Ectodermal cell (in vitro differentiated cells): ENCODE measurements at regions not wholly inside any gene's neighbourhood (a gene's known extent, or its start where the extent isn't known, plus 50 kb on each side); places are given as distances from the start of the nearest gene placed in this dataset.

Source experiments
- H3K27ac ChIP-seq: 2 replicates; pipeline ENCODE4 v1.7.0; 2013; ENCODE audit warnings: mild to moderate bottlenecking, low read depth, low read length; ENCODE audit not compliant: insufficient read depth, poor library complexity, severe bottlenecking
- H3K27me3 ChIP-seq: 2 replicates; pipeline ENCODE4 v1.7.0; 2013; ENCODE audit warnings: mild to moderate bottlenecking, low read length; ENCODE audit not compliant: insufficient read depth, control insufficient read depth, poor library complexity, severe bottlenecking
- H3K36me3 ChIP-seq: one replicate; pipeline ENCODE4 v1.7.0; 2013; ENCODE audit warnings: low read length; ENCODE audit not compliant: control insufficient read depth, insufficient read depth
- H3K4me1 ChIP-seq: one replicate; pipeline ENCODE4 v1.7.0; 2013; ENCODE audit warnings: low read length; ENCODE audit not compliant: control insufficient read depth, insufficient read depth
- H3K4me3 ChIP-seq: 2 replicates; pipeline ENCODE4 v1.7.0; 2013; ENCODE audit warnings: low read depth, low read length, control low read depth; ENCODE audit not compliant: insufficient read depth
- H3K9me3 ChIP-seq: 2 replicates; pipeline ENCODE4 v1.7.0; 2013; ENCODE audit warnings: mild to moderate bottlenecking, low read length, moderate library complexity; ENCODE audit not compliant: control insufficient read depth
- WGBS, 2 experiments: methylation state at CpG; one replicate each; pipeline ENCODE4 v1.1.7; 2013; ENCODE audit warnings: missing lambda C conversion rate in 2 of 2; 5-methylcytosine and 5-hydroxymethylcytosine counted together

GRCh38 chr1:38300616-38301015, 254.0 kb upstream of the POU3F1 start:
- WGBS, 2 experiments, result 70 to 91% methylated on average over 1 to 3 of the region's 3 CpGs
- Histone ChIP-seq H3K27me3 (no peaks in the 10 kb centered on the region), H3K4me3 (no peak overlapping the region), H3K36me3 (no peaks in the 10 kb centered on the region), H3K9me3 (no peaks in the 10 kb centered on the region), H3K27ac (no peak overlapping the region), H3K4me1 (no peaks in the 10 kb centered on the region)

DNA sequence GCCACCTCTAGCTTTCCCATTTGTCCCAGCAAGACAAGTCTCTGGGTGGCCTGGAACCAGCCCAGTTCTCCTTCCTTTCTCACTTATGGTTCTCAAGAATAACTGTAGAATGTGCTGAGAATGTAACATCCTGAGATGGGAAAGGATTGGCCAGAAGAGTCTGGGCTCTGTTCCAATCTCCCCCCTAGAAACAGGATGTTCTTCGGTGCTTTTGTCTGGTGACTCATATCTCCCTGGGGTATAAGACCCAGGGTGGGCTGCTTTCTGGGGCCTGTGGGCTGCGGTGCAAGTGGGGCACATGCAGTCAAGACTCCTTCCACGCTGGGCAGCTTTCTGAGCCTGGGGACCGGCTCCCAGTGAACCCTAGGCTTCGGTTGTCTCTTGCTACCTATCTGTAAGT, 251.2 kb upstream of the POU3F1 start:
- Histone ChIP-seq H3K9me3 (peaks cover 2% of the 10 kb centered on the region), H3K36me3 (no peaks in the 10 kb centered on the region), H3K27me3 (no peaks in the 10 kb centered on the region), H3K4me3 (no peak overlapping the region), H3K4me1 (peaks cover 3% of the 10 kb centered on the region), H3K27ac (no peak overlapping the region)
- WGBS, 2 experiments, result 92 to 94% methylated on average over 5 of the region's 5 CpGs

- 92 to 98% methylated on average over 5 of the region's 5 CpGs for WGBS, 2 experiments
Observed at GRCh38 chr1:38297246-38297645, 250.7 kb upstream of the POU3F1 start.

GRCh38 chr1:38296047-38296446, 249.5 kb upstream of the POU3F1 start:
- H3K36me3 ChIP-seq, result no peaks in the 10 kb centered on the region
- H3K27me3 ChIP-seq, result peaks cover 5% of the 10 kb centered on the region
- H3K27ac ChIP-seq, result no peak overlapping the region
- H3K4me1 ChIP-seq, result peaks cover 17% of the 10 kb centered on the region
- no peak overlapping the region for H3K4me3 ChIP-seq
- WGBS, 2 experiments, result 91 to 96% methylated on average over 10 of the region's 10 CpGs
- peaks cover 2% of the 10 kb centered on the region for H3K9me3 ChIP-seq

More at GRCh38 chr1:38297246-38297645, 250.7 kb upstream of the POU3F1 start:
- no peaks in the 10 kb centered on the region for H3K36me3 ChIP-seq
- peaks cover 2% of the 10 kb centered on the region for H3K9me3 ChIP-seq
- no peak overlapping the region for H3K27ac ChIP-seq
- peaks cover 9% of the 10 kb centered on the region for H3K4me1 ChIP-seq
- no peaks in the 10 kb centered on the region for H3K27me3 ChIP-seq
- no peak overlapping the region for H3K4me3 ChIP-seq

DNA sequence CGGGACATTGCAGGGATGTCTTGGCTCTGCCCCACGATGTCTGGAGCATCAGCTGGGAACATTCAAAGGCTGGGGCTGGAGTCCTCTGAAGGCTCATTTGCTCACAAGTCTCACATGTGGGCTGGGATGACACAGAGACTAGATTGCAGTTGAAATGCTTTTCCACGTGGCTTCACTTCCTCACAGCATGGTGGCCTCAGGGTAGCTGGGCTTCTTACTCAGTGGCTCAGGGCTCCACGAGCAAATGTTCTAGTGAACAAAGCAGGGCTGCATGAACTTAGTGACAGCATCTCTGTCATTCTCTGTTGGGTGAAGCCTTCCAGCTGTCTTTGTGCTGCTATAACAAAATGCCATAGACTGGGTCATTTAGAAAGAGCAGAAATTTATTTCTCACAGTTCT, 247.0 kb upstream of the POU3F1 start:
- Histone ChIP-seq H3K4me3 (no peak overlapping the region), H3K9me3 (peaks cover 2% of the 10 kb centered on the region), H3K4me1 (peaks cover 17% of the 10 kb centered on the region), H3K27ac (no peak overlapping the region), H3K27me3 (peaks cover 5% of the 10 kb centered on the region), H3K36me3 (no peaks in the 10 kb centered on the region)
- WGBS, 2 experiments, result 87 to 89% methylated on average over 4 of the region's 4 CpGs

DNA sequence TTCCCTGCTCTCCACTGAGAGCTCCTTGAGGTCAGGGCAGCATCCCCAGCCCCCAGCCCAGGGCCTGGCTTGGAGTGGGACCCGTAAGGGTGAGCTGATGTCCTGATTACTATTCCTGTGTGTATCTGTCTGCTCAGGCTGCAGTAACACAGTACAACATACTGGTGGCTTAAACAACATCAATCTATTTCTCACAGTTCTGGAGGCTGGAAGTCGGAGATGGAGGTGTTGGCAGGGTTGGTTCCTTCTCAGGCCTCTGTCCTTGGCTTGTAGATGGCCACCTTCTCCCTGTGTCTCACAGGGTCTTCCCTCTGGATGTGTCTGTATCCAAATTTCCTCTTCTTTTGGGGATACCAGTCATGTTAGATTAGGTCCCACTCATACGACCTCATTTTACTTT, 246.4 kb upstream of the POU3F1 start:
- Histone ChIP-seq H3K4me1 (peaks cover 21% of the 10 kb centered on the region), H3K27me3 (peaks cover 5% of the 10 kb centered on the region), H3K4me3 (no peak overlapping the region), H3K9me3 (peaks cover 2% of the 10 kb centered on the region), H3K36me3 (no peaks in the 10 kb centered on the region), H3K27ac (no peak overlapping the region)
- WGBS, 2 experiments, result 91 to 96% methylated on average over 3 of the region's 3 CpGs

DNA sequence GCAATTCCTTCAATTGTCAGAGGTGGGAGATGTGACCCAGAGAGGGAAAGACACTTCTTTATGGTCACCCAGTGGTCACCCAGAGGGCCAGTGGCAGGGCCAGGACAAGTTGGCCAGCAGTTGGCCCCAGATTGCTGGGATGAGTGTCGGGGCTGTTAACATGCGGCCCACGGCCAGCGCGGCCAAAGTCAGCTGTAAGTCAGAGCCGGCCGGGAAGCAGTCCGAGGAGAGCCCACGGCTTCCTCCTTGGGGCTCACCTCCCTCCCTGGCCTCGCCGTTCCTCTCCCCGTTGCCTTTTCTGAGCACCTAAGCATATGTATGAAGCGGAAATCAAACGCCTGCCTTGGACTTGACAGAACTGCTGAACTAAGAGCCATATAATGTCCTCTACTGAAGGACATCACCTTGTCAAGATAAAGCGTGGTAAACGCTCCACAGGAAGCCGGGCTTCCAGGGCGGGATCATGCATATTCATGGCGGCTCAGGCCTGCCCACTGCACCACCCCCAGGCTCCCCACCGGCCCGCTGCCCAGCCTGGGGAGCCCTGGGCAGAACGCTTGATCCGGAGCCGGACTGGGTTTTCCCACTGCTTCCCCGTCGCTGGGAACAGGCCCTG, 245.4 kb upstream of the POU3F1 start:
- no peaks in the 10 kb centered on the region for H3K36me3 ChIP-seq
- no peak overlapping the region for H3K4me3 ChIP-seq
- H3K27me3 ChIP-seq, result peaks cover 5% of the 10 kb centered on the region
- H3K9me3 ChIP-seq, result peaks cover 2% of the 10 kb centered on the region
- peaks cover 27% of the 10 kb centered on the region for H3K4me1 ChIP-seq
- H3K27ac ChIP-seq, result no peak overlapping the region
- 22% methylated on average over 26 of the region's 26 CpGs for WGBS, 2 experiments

DNA sequence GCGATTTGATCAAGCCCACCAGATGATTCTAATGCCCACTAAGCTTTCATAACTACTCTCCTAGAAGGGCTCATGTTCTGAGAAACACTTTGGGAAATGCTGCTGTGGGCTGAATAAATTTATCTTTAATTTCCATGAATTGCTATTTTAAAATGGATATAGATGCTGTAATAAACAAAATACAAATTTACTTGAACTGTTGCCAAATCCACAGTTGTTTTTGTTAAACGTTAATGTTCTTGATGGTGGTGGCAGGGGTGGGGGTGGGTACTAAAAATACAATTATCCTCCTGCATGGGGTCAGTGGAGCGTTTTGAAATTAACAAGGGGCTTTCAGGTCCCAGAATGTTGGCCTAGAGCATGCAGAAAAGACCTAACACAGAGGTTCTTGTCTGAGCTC, 244.7 kb upstream of the POU3F1 start:
- Histone ChIP-seq H3K4me1 (peaks cover 34% of the 10 kb centered on the region), H3K9me3 (peaks cover 2% of the 10 kb centered on the region), H3K27ac (no peak overlapping the region), H3K36me3 (no peaks in the 10 kb centered on the region), H3K27me3 (peaks cover 5% of the 10 kb centered on the region), H3K4me3 (no peak overlapping the region)
- 56 to 65% methylated on average over 3 of the region's 3 CpGs for WGBS, 2 experiments

DNA sequence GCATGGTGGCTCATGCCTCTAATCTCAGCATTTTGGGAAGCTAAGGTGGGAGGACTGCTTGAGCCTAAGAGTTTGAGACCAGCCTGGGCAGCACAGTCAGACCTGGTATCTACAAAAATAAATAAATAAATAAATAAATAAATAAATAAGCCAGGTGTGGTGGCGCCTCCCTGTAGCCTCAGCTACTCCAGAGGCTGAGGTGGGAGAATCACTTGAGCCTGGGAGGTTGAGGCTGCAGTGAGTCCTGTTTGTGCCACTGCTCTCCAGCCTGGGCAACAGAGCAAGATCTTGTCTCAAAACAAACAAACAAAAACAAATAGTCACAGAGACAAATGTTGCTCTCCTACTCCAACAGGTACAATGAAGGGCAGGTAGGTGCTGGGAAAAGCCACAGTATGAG, 242.4 kb upstream of the POU3F1 start:
- Histone ChIP-seq H3K27me3 (peaks cover 5% of the 10 kb centered on the region), H3K4me3 (no peak overlapping the region), H3K4me1 (peaks cover 55% of the 10 kb centered on the region)

GRCh38 chr1:38287547-38287946, 241.0 kb upstream of the POU3F1 start:
- 40 to 56% methylated on average over 3 of the region's 3 CpGs for WGBS, 2 experiments

More for the DNA sequence above, 242.4 kb upstream of the POU3F1 start:
- H3K9me3 ChIP-seq, result peaks cover 2% of the 10 kb centered on the region
- H3K36me3 ChIP-seq, result no peaks in the 10 kb centered on the region
- 86 to 95% methylated on average over 1 of the region's 1 CpG for WGBS, 2 experiments
- no peak overlapping the region for H3K27ac ChIP-seq

DNA sequence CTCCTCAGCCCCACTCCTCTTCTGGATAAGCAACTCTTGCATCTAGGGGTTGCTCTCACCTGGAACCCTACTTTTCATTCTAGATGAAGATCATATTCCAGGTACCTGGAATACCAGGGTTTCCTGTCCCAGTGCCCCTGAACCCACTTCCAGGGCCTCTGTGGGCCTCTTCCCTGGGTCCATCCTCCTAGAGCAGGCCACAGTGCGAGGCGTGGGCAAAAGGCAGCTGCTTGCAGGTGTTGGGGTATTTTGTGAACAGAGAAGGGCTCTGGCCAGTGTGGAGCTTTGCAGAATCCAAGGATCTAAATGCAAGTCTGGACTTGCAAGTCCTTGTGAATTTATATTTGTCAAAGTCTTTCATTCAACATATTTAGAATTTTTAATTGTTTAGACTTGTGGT, 240.4 kb upstream of the POU3F1 start:
- H3K27ac ChIP-seq, result no peak overlapping the region
- no peaks in the 10 kb centered on the region for H3K36me3 ChIP-seq
- H3K27me3 ChIP-seq, result peaks cover 4% of the 10 kb centered on the region
- H3K4me1 ChIP-seq, result peaks cover 49% of the 10 kb centered on the region
- H3K9me3 ChIP-seq, result no peaks in the 10 kb centered on the region
- no peak overlapping the region for H3K4me3 ChIP-seq
- WGBS, 2 experiments, result 94 to 100% methylated on average over 2 of the region's 2 CpGs

More at GRCh38 chr1:38287547-38287946, 241.0 kb upstream of the POU3F1 start:
- Histone ChIP-seq H3K4me1 (peaks cover 54% of the 10 kb centered on the region), H3K9me3 (no peaks in the 10 kb centered on the region), H3K27ac (no peak overlapping the region), H3K36me3 (no peaks in the 10 kb centered on the region), H3K4me3 (no peak overlapping the region), H3K27me3 (peaks cover 5% of the 10 kb centered on the region)
